LNCaP clone FGC (cell line): ENCODE measurements at regions not wholly inside any gene's neighbourhood (a gene's known extent, or its start where the extent isn't known, plus 50 kb on each side); places are given as distances from the start of the nearest gene placed in this dataset.

Experiments
- DNase-seq: peaks from one replicate; pipeline ENCODE4 v3.0.0-alpha.2; 2011; ENCODE audit warnings: low read depth
- H3K4me3 ChIP-seq: 2 replicates; pipeline ENCODE4 v1.5.1; 2011; ENCODE audit warnings: mild to moderate bottlenecking, low read depth, low read length, control low read depth
- CTCF ChIP-seq: IDR thresholded peaks from 2 replicates; pipeline ENCODE4 v1.5.1; 2012; ENCODE audit warnings: mild to moderate bottlenecking; ENCODE audit not compliant: control insufficient read depth, insufficient read depth; ENCODE audit errors: extremely low read depth

- TF ChIP-seq CTCF: no peak
- no peak for DNase-seq
- no peak overlapping the region for H3K4me3 ChIP-seq
These were observed 1705.3 kb downstream of the NCAM2 start for GRCh38 chr21:22703521-22703920.

- TF ChIP-seq CTCF: no peak
- no peak for DNase-seq
These were observed 1712.5 kb downstream of the NCAM2 start for GRCh38 chr21:22710721-22711120.

GRCh38 chr21:22711636-22712035 is 1713.4 kb downstream of the NCAM2 start:
- DNase-seq: peak; percentile 60
- no peak overlapping the region for H3K4me3 ChIP-seq
- no peak for TF ChIP-seq CTCF

More at GRCh38 chr21:22710721-22711120, 1712.5 kb downstream of the NCAM2 start:
- no peak overlapping the region for H3K4me3 ChIP-seq

- DNase-seq: no peak
- no peak for TF ChIP-seq CTCF
- no peak overlapping the region for H3K4me3 ChIP-seq
These were observed 1727.2 kb downstream of the NCAM2 start for GRCh38 chr21:22725436-22725835.

- no peak for TF ChIP-seq CTCF
- no peak overlapping the region for H3K4me3 ChIP-seq
- no peak for DNase-seq
These were observed 1729.9 kb downstream of the NCAM2 start for GRCh38 chr21:22728091-22728490.

GRCh38 chr21:22743085-22743484 is 1744.9 kb downstream of the NCAM2 start:
- H3K4me3 ChIP-seq: no peak overlapping the region
- no peak for TF ChIP-seq CTCF
- no peak for DNase-seq

GRCh38 chr21:22754746-22755145 is 1756.5 kb downstream of the NCAM2 start:
- TF ChIP-seq CTCF: no peak
- no peak overlapping the region for H3K4me3 ChIP-seq
- no peak for DNase-seq
